Embryonic facial prominence (tissue), 1 donor: ENCODE measurements at regions not wholly inside any gene's neighbourhood (a gene's known extent, or its start where the extent isn't known, plus 50 kb on each side); places are given as distances from the start of the nearest gene placed in this dataset.

Experiments
- DNase-seq: peaks from one replicate; pipeline ENCODE4 v3.0.0-alpha.2; 2016; ENCODE audit errors: extremely low spot score

- no peak for DNase-seq
Observed at GRCh38 chr3:933326-933725, 159.5 kb upstream of the CNTN6 start.

GRCh38 chr3:944786-945185 lies 148.0 kb upstream of the CNTN6 start:
- DNase-seq: no peak

- DNase-seq: no peak
Observed at GRCh38 chr3:945738-946137, 147.1 kb upstream of the CNTN6 start.

- no peak for DNase-seq
Observed at GRCh38 chr3:952906-953305, 139.9 kb upstream of the CNTN6 start.

GRCh38 chr3:963255-963654 lies 129.6 kb upstream of the CNTN6 start:
- DNase-seq: no peak

GRCh38 chr3:963755-964154 lies 129.1 kb upstream of the CNTN6 start:
- no peak for DNase-seq

- DNase-seq: no peak
Observed at GRCh38 chr3:965826-966225, 127.0 kb upstream of the CNTN6 start.

- DNase-seq: no peak
Observed at GRCh38 chr3:966341-966740, 126.5 kb upstream of the CNTN6 start.

- no peak for DNase-seq
Observed at GRCh38 chr3:973340-973739, 119.5 kb upstream of the CNTN6 start.

GRCh38 chr3:976006-976405 lies 116.8 kb upstream of the CNTN6 start:
- no peak for DNase-seq

- no peak for DNase-seq
Observed at GRCh38 chr3:981156-981555, 111.7 kb upstream of the CNTN6 start.

GRCh38 chr3:988785-989184 lies 104.0 kb upstream of the CNTN6 start:
- no peak for DNase-seq

- no peak for DNase-seq
Observed at GRCh38 chr3:992871-993270, 100.0 kb upstream of the CNTN6 start.

GRCh38 chr3:1002010-1002409 lies 90.8 kb upstream of the CNTN6 start:
- DNase-seq: no peak

- no peak for DNase-seq
Observed at GRCh38 chr3:1007866-1008265, 85.0 kb upstream of the CNTN6 start.

- no peak for DNase-seq
Observed at GRCh38 chr3:1010228-1010627, 82.6 kb upstream of the CNTN6 start.

- no peak for DNase-seq
Observed at GRCh38 chr3:1015826-1016225, 77.0 kb upstream of the CNTN6 start.

GRCh38 chr3:1017870-1018269 lies 75.0 kb upstream of the CNTN6 start:
- no peak for DNase-seq

- no peak for DNase-seq
Observed at GRCh38 chr3:1019157-1019556, 73.7 kb upstream of the CNTN6 start.

- DNase-seq: no peak
Observed at GRCh38 chr3:1026395-1026794, 66.4 kb upstream of the CNTN6 start.

- no peak for DNase-seq
Observed at GRCh38 chr3:1036207-1036826, 56.5 kb upstream of the CNTN6 start.

- DNase-seq: no peak
Observed at GRCh38 chr3:1037631-1038030, 55.2 kb upstream of the CNTN6 start.
